GM21786 (cell line): ENCODE measurements at regions not wholly inside any gene's neighbourhood (a gene's known extent, or its start where the extent isn't known, plus 50 kb on each side); places are given as distances from the start of the nearest gene placed in this dataset.
"Not testable (repeated sequence)": the region's sequence is repeated elsewhere in the genome, so short reads cannot be mapped to it uniquely, and the experiment has no call there.

Source experiments
- ATAC-seq: cut with Tn5 transposase; IDR thresholded peaks from one replicate; pipeline ENCODE4 v1.9.1; 2021; ENCODE audit not compliant: unreplicated experiment

DNA sequence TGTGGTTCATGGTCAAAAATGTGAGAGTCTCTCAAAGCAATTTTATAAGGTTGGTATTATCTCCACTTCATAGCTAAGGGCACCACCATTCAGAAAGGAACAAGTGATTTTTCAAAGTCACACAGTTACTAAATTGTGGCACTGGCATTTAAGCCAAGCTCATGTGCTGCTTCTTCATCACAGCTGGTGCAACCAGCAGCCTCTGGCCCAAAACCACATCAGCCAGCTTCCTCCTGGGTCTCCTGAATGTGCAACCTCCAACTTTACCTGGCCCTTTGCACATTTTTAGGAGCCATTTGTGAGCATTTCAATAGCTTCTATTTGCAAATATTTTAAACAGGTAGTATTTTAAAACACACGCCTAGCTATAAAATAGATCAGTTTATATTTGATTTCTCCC lies 293.7 kb downstream of the BCL11A start:
- ATAC-seq: no peak

DNA sequence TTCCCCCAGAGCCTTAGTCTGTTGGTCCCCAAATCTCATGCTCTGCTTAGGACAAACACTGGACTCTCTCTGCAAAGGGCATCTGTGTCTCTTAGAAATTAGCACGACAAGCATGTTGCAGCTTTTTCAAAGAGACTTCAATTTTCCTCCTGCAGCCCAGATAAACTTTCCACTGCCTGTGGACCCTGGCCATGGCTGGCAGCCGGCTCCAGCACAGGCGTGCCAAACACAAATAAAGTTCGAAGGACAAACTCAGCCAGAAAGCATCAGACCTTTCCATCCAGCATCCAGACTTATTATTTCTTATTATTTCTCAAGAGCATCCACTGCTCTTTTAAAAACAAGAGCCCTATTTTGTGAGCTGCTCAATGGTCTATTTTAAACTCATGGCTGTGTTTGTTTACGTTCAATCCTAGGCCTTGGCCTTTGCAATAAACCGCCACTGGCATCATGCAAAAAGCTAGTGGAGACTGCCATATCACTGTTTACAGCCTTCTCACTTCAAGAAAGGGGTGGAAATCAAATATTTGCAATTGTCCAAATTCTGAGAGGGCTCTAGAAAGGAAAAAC lies 300.8 kb downstream of the BCL11A start:
- ATAC-seq: no peak

DNA sequence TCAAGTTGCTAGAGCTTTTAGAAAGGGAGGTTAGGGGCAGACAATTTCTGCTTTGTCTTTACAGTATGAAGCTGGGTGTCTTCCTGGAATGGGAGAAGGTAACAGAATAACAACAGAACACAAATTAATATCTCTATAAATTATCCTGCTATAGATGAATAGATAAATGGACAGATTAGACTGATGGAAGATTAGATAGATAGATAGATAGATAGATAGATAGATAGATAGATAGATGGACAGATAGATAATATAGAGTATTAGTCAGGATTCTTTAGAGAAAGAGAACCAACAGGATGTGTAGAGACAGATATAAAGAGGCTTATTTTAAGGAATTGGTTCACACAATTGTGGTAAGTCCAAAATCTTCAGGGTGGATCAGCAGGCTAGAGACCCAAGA lies 302.2 kb downstream of the BCL11A start:
- no peak for ATAC-seq

DNA sequence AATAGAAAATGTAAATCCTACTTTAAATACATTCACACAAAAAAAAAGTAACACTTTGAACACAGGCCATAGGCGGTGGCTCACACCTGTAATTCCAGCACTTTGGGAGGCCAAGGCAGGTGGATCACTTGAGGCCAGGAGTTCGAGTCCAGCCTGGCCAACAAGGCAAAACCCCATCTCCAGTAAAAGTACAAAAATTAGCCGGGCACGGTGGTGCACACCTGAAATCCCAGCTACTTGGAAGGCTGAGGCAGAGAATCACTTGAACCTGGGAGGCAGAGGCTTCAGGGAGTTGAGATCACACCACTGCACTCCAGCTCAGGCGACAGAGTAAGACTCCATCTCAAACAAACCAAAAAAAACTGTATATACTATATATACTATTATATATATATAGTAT lies 303.6 kb downstream of the BCL11A start:
- ATAC-seq: no peak

DNA sequence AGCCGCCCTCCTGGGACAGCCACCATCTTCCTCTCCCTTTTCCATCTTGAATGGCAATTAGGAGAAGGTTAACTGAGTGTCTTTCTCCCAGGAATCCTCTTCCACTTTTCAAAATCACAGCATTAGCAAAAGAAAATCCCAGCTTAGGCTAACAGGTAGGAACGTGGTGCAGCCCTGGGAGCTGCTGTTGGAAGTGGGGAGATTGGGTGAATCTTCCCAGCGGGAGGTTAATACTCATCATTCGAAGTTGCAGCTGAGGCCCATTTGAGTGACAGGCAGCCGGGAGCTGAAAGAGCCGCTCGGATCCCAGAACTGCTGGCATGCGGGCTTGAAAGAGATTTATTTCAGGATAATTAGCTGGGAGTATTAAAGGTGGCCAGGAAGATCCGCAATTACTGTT lies 306.0 kb downstream of the BCL11A start:
- no peak for ATAC-seq

DNA sequence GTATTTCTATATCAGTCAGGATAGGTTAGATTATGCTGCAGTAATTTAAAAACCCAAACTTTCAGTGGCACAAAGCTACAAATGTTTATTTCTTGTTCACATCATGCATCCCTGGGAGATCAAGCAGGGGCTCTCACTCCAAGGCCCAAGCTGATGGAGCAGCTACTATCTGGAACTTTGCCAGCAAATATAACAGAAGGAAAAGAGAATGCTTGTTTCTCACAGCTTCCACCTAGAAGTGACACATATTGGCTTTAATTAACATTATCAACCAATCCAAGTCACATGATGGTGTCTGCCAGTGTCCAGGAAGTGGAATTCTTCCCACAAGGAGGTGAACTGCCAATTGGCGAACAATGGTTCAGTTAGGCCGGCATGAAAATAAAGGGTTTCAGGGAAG lies 306.9 kb downstream of the BCL11A start:
- ATAC-seq: no peak

DNA sequence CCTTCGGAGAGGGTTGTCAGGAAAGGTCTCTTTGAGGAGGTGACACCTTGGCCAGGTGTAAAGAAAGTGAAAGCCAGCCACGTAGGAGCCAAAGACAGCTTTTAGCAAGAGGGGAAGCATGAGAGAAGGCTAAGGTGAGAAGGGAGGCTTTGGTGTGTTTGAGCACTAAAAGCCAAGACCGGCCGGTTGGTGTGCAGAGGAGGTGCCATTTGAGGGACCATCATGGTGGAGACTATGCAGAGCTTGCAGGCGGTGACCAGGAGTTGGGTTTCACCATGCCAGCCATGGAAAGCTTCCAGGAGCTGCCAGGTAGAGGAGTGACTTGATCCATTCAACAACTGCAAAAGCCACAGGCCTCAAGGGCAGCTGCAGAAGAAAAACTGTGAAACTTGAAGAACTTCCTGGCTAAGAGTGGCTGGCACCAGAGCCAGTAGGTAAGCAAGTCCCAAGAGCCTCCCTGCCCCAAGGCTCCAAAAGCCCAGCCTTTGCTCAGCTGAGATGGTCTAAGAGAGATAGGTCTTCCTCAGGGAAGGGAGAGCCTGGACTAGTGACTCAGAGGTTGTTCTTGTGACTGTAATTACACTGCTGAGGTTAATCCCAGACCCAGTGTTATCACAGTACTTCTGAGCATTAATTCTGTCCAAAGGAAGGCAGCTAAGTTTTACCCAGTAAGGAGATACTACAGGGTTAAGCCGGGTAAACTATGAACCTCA lies 319.0 kb downstream of the BCL11A start:
- no peak for ATAC-seq

DNA sequence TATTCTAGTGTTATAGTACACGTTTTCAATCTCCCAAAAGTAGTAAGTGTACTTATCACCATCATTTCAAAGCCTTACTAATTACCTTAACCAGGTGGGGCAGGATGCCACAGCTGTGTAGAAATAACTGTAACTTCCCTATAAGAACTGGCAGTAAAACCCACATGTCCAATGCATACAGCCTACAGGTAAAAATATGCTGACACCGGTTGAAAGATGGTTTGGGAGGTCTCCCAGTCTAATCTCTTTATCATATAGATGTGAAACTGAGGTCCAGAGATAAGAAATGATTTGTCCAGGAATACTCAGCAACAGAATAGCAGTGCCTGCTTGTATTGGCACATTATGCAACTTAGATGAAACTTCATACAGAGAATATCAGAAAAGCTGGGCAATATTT lies 322.9 kb downstream of the BCL11A start:
- no peak for ATAC-seq

DNA sequence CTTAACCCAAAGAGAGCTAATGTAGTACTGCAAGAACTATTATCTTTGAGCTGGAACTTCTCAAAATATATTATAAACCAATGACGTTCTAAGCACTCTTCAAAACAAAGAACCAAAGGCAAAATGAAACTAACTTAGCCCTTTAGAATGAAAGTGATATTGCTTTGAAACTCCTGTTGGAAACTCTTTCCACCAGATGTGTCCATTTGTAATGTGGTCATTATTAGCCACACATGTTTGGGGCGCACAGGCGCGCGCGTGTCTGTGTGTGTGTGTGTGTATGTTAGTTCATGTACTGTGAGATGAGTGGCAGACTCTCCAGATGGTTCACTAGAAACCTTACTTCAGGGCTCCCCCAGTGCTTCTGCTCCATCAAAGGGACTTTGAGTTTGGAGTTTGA lies 323.4 kb downstream of the BCL11A start:
- ATAC-seq: no peak

DNA sequence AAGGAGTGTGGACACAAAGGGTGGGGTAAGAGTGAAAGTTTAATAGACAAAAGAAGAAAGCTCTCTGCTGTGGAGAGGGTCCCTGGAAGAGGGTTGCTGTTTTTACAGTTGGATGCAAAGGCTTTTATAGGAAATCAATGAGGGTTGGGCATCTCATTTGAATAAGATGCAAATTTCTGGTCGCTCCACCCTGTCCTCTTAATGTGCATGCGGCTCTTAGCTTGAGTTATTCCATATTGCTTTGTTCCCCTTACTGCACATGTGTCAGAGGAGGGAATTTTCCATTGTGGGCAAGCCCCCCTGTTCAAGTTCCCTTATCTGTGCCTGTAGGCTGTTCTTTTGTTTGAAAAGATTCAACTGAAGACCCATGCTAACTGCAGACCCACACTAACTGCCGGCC lies 326.5 kb downstream of the BCL11A start:
- no peak for ATAC-seq

DNA sequence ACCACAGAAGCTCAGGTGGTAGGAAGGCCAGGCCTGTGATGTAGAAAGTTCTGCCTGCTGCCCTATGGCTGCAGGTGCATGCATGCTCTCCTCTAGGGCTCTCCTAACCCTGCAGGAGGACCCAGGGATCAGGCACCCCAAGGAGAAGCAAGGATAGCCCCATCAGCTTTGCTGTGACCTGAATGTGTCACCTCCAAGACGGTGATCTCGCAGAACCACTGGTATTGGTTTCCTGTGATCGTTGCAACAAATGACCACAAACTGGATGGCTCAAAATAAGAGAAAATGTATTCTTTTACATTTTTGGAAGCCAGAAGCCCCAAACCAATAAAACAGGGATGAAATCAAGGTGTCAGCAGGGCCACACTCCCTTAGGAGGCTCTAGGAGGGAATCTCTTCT lies 327.3 kb downstream of the BCL11A start:
- no peak for ATAC-seq

DNA sequence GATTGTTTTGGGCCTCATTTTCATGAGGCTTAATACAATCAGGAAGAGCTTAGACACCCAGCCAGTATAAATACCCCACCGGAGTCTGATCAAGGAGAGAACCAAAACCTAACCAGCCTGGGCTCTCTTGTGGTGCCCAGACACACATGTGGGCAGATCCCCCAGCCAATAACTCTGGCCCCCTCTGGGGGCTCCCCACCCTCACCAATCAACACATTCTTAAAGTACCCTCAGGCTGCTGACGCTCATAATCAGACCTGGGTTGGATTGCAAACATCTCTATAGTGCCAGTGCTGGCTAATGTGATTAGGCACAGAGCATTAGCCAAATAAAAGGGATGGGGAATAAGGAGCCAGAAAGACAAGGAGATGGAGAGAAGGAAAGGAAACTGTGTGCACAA lies 329.6 kb downstream of the BCL11A start:
- ATAC-seq: no peak

DNA sequence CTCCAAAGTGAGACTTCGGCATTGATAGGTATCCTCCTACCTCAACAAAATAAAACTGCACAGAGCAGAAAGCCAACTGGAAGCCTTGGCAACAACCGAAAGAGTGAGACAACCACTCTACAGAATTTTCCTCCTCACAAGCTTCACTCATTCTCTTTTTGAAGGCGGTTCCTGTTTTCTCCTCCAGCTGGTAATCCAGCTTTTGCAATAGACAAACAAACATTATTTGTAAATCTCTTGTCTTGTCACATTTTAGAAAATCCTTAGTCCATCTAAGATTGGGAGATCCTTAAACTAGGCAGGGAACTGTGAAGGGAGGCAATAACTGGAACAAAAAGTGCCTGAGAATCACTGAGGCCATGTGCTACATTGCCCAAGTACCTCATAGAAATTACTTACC lies 332.4 kb downstream of the BCL11A start:
- no peak for ATAC-seq

DNA sequence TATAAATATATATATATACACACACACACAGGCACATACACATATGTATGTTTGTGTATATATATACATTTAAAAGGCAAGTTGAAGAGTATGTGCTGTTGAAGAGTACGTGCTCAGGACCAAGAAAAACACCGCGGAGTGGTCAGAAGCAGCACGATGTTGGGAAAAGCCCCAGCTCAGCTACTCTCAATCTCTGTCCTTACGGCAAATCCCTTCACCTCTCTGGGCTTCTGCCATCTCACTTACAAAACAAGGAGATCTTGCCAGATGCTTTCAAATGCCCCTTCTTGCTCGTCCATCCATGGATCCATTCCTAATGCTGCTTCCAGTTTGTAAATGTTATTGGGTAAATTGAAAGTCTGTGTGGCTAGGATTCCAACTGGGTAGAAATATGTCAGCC lies 333.9 kb downstream of the BCL11A start:
- ATAC-seq: no peak

DNA sequence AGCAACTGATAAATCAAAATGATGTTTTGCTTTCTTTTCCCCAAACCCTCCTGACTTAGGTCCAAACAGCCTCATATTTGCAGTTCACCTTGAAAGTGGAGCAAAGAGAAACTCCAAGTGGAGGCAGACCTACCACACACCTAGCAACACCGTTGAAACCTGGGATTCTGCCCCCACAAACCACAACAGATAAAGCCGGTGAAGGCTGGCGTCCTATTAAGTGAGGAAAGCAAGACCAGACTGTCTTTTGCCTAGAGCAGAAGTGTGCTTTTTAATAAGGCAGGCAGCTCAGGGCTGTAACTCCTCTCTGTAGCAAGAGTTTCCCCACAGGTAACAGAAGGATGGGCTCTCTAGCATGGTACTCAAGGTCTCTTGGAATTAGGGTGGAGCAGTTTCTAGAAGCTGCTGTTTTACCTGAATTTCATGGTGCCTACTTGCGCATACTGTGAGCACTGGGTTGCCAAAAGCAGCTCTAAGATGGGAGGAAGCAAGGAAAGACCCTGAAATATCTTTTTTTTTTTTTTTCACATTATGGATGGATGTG lies 336.9 kb downstream of the BCL11A start:
- ATAC-seq: no peak

DNA sequence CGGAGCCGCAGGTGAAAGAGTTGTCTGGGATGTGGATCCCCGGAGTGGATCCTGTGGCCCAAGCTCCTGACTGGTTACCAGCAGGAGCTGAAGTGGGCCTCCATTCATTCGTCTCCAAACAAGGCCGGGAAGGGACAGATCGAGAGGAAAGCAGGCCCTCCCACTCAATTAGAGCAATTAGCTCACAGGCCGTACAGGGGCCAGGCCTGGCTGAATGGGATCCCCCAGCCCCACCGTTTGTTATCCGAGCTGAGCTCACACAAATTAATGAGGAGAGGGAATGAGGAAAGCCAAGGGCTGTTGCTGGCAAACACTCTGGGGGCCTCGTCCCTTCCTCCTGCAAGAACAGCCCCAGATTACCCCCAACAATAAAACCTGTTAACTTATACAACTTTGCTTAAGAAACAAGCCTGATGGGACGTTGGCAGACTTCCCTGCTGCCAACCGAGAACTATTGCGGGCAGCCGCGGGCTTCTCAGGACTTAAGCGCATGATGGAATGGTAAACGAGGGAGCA lies 338.0 kb downstream of the BCL11A start:
- ATAC-seq: no peak

DNA sequence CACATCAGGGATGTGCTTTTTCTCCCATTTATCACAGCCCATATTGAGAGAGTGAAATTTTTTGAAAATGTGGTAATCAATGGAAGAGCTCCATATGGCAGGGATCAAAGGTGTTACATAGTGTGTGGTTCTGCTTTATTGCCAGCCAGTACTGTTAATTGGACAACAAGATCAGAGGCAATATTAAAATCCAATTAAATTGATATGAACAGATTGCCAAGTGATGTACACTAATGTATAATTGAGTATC lies 338.9 kb downstream of the BCL11A start:
- ATAC-seq: no peak

DNA sequence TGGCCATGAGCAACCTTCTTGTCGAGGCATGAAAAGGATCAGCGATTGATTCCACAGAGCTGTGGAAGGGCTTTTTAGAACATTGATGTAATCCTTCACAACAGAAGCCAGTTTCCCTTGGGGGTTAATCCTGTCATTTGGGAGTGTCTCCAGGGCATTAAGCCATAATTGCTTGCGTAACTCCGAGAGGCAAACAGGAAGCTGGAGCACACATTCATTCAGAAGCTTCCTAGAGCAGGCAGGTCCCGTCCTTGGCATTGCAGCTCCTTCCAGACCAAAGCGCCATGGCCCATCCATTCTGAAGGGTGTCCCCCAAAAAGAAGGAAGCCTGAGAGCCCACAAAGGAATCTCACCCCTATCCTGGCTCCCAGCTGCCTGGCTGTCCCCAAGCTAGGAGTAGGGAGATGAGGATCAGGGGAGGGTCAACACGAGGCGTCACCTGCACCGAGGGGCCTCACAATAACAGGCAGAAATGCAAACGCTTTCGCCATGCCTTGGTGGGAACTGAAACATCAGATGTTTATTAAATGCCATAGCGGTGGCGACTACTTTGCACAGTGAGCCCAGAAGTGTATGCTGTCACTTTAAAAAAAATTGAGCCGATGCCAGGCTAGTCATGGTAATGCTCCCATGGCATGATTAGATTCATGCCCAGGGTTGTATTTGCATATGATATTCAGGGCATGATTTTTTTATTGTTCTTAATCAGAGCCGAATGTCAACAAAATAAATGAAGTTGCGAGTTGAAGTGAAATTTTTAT lies 339.4 kb downstream of the BCL11A start:
- no peak for ATAC-seq

DNA sequence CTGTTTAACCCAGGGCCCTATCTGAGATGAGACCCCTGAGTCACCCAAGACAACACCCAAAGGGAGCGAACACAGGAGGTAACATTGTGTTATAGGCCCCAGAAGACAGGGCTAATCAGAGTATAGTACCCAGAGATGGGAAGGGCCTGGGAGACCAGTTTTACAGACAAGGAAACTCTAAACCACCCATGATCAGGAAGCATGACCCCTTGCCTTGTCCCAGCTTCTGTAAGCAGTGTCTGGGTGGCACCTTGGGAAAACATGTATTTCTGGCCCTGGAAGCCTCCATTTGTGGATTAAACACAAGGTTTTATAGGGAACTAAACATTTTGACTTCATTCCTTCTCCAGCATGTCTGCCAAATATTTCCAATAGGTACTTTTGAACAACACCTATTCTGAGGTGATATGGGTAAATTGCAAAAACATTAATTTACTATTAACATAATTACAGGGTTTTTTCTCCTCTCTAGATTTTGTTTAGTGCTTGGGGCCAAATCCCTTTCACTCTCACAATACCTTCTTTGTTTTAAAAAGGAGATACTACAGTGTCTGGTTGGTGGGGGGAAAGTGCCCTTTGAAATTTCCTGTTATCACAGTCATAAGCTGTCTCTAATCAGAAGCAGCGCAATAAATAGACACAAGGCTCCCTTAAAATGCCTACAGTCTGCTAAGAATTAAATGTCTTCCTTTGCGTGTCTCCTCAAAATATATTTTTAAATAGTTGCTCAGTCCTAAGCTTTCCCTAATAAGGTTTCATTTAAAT lies 341.1 kb downstream of the BCL11A start:
- ATAC-seq: no peak

DNA sequence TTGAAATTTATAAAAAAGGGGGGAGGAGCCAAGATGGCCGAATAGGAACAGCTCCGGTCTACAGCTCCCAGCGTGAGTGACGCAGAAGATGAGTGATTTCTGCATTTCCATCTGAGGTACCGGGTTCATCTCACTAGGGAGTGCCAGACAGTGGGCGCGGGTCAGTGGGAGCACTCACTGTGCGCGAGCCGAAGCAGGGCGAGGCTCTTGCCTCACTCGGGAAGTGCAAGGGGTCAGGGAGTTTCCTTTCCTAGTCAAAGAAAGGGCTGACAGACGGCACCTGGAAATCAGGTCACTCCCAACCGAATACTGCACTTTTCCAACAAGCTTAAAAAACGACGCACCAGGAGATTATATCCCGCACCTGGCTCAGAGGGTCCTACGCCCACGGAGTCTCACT lies 364.4 kb downstream of the BCL11A start:
- not testable (repeated sequence) for ATAC-seq

DNA sequence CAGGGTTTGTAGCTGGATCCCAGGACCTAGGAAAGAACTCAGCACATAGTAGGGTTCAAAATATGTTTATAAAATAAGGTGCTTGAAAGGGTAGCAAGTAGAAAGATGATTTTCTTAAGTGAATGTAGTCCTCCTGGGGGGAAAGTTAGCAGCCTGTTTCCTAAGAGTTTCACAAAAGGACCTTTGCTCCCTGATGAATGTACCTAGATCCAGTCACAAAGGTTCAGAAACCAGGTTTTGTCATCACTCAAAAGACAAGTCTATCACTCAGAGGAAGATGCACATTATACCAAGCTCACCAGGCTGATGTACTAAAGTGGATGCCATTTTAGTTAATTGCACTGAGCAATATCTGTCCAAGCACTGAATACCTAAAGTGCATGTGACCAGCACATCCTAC lies 378.2 kb downstream of the BCL11A start:
- no peak for ATAC-seq

DNA sequence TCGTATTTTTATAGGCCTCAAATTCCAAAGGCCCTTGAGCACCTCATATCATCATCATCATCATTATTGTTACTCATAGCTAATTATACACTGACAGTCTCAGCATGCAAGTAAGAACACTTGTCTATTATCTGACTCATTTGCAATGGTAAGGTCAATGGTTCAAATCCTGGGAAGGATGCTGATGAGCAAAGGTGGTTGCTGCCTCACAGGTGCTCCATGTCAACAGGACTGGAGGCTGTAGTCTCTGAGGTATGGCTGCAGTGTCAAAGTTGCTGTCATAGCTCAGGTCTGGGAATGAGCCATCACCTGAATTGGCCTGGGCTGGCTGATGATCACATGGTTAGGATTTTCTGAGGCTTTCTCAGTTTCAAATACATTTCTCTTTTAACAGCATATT lies 379.3 kb downstream of the BCL11A start:
- ATAC-seq: no peak
